ENCODE measurements at regions not wholly inside any gene's neighbourhood (a gene's known extent, or its start where the extent isn't known, plus 50 kb on each side); places are given as distances from the start of the nearest gene placed in this dataset.
A peak's percentile ranks its signal among the peaks of the same experiment; 100 is the strongest.

DNA sequence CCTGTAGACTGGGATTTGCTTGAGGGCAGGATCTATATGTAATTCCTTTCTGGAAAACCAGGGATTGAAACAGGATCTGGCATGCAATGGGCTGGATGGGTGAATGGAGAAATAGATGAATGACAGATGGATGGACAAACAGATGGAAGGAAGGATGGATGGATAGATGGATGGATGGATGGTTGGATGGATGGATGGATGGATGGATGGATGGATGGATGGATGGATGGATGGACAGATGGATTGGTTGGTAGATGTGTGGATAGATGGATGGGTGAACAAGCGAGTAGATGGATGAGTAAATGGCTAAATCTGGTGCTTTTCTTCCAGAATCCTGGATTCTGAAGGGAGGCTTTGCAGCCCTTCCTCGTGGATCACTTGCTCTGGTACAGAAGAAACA is 162.5 kb upstream of the SMIM23 start:
- Mint-ChIP-seq H3K4me3 (peak overlapping the region; percentile 42), H3K36me3 (no peaks in the 10 kb centered on the region), H3K27me3 (ENCODE audit: insufficient read depth, low read depth) (peaks cover 31% of the 10 kb centered on the region), H3K27ac (peak overlapping the region; percentile 12), H3K9me3 (no peaks in the 10 kb centered on the region), H3K4me1 (peaks cover 38% of the 10 kb centered on the region)
- Histone ChIP-seq H3K9me3 (ENCODE audit: low read depth) (no peaks in the 10 kb centered on the region), H3K79me2 (ENCODE audit: low read depth) (no peaks in the 10 kb centered on the region), H3K4me1 (peaks cover 16% of the 10 kb centered on the region), H3K27me3 (peaks cover 96% of the 10 kb centered on the region), H3F3A (ENCODE audit: low read depth) (peaks cover 20% of the 10 kb centered on the region), H2AFZ (replicated peaks) (no peak overlapping the region), H3K9ac (no peak overlapping the region), H3K36me3 (no peaks in the 10 kb centered on the region), H4K20me1 (ENCODE audit: low read depth) (peaks cover 14% of the 10 kb centered on the region), H3K27ac (no peak overlapping the region), H3K4me2 (peak overlapping the region; percentile 45), H3K4me3 (no peak overlapping the region)
- TF ChIP-seq CTCF (IDR thresholded peaks at IDR 0.05) (no peak), EZH2phosphoT487 (IDR thresholded peaks at IDR 0.05) (no peak), EZH2 (IDR thresholded peaks at IDR 0.05) (no peak)
- DNase-seq (ENCODE audit: low spot score): no peak

- no peaks in the 10 kb centered on the region for H3K79me2 ChIP-seq (ENCODE audit: low read depth)
- H3K9me3 ChIP-seq (ENCODE audit: low read depth): no peaks in the 10 kb centered on the region
- H3K27me3 ChIP-seq: peaks cover 97% of the 10 kb centered on the region
- H3K4me1 ChIP-seq: peaks cover 16% of the 10 kb centered on the region
- H4K20me1 ChIP-seq (ENCODE audit: low read depth): peaks cover 14% of the 10 kb centered on the region
- H3K9ac ChIP-seq: no peak overlapping the region
- no peak overlapping the region for H3K27ac ChIP-seq
- no peaks in the 10 kb centered on the region for H3K36me3 ChIP-seq
- peak overlapping the region; percentile 45 for H3K4me2 ChIP-seq
- no peak overlapping the region for H3K4me3 ChIP-seq
- DNase-seq (ENCODE audit: low spot score): peak; percentile 79
- H3K27me3 Mint-ChIP-seq (ENCODE audit: insufficient read depth, low read depth): peaks cover 35% of the 10 kb centered on the region
- H3K4me1 Mint-ChIP-seq: peaks cover 42% of the 10 kb centered on the region
- H3K36me3 Mint-ChIP-seq: no peaks in the 10 kb centered on the region
- H2AFZ ChIP-seq (replicated peaks): no peak overlapping the region
- TF ChIP-seq CTCF (IDR thresholded peaks at IDR 0.05) (peak; percentile 6), EZH2phosphoT487 (IDR thresholded peaks at IDR 0.05) (no peak)
- peaks cover 20% of the 10 kb centered on the region for H3F3A ChIP-seq (ENCODE audit: low read depth)
- peak overlapping the region; percentile 42 for H3K4me3 Mint-ChIP-seq
- H3K9me3 Mint-ChIP-seq: no peaks in the 10 kb centered on the region
- peak overlapping the region; percentile 12 for H3K27ac Mint-ChIP-seq
Measured at GRCh38 chr5:171623551-171624097, 162.0 kb upstream of the SMIM23 start.

GRCh38 chr5:171624396-171624795 is 161.2 kb upstream of the SMIM23 start:
- Histone ChIP-seq H3K36me3 (no peaks in the 10 kb centered on the region), H2AFZ (replicated peaks) (no peak overlapping the region), H3K4me1 (peaks cover 16% of the 10 kb centered on the region), H3F3A (ENCODE audit: low read depth) (peaks cover 20% of the 10 kb centered on the region), H3K4me3 (no peak overlapping the region), H4K20me1 (ENCODE audit: low read depth) (peaks cover 14% of the 10 kb centered on the region), H3K9ac (no peak overlapping the region), H3K4me2 (peak overlapping the region; percentile 45), H3K27me3 (peaks cover 99% of the 10 kb centered on the region), H3K9me3 (ENCODE audit: low read depth) (no peaks in the 10 kb centered on the region), H3K27ac (no peak overlapping the region), H3K79me2 (ENCODE audit: low read depth) (no peaks in the 10 kb centered on the region)
- no peaks in the 10 kb centered on the region for H3K9me3 Mint-ChIP-seq
- H3K4me1 Mint-ChIP-seq: peaks cover 46% of the 10 kb centered on the region
- H3K27ac Mint-ChIP-seq: no peak overlapping the region
- peaks cover 39% of the 10 kb centered on the region for H3K27me3 Mint-ChIP-seq (ENCODE audit: insufficient read depth, low read depth)
- DNase-seq (ENCODE audit: low spot score): no peak
- H3K36me3 Mint-ChIP-seq: no peaks in the 10 kb centered on the region
- H3K4me3 Mint-ChIP-seq: peak overlapping the region; percentile 31
- TF ChIP-seq CTCF (IDR thresholded peaks at IDR 0.05) (no peak), EZH2phosphoT487 (IDR thresholded peaks at IDR 0.05) (no peak)

All from neural progenitor cell (in vitro differentiated cells).